ENCODE measurements at regions not wholly inside any gene's neighbourhood (a gene's known extent, or its start where the extent isn't known, plus 50 kb on each side); places are given as distances from the start of the nearest gene placed in this dataset.

DNA sequence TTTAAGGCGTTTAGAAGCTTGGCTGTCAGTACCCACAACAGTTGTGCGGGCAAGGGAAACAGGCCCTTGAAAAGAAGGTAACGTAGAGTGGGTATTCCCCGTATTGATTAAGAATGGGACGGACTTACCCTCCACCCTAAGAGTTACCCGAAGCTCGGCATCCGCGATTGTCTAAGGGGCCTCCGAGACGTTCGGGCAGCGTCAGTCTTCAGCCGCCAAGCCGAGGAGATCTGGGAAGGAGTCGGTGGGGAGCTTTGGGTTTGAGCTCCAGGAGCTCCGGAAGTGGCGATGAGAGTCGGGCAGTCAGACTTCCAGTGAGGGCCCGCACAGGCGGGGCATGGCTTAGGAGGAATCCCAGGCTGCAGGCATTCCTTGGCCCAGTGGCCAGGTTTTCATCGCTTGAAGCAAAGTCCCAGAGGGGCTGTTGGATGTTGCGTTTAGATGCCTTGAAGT lies 748.2 kb upstream of the ADGRB3 start:
- intact Hi-C loops (cut with DNase I; ENCODE audit: low total_unique reads) (no loop called here), in situ Hi-C loops (cut with MboI; ENCODE audit: low pct_ligation_motif_present in 1 of 4, low pct_unique_long_range_greater_than_20kb in 1 of 4, low sequenced_read_pairs in 3 of 4) (no loop called here)
- Histone ChIP-seq H3K9me3 (peaks cover 0 to 3% of the 10 kb centered on the region in 2 donors), H3K27me3 (no peaks in the 10 kb centered on the region), H3K4me3 (no peak overlapping the region), H3K4me1 (no peaks in the 10 kb centered on the region), H3K36me3 (no peaks in the 10 kb centered on the region), H3K27ac (no peak overlapping the region)
- DNase-seq: no peak
- TF ChIP-seq EP300 (IDR thresholded peaks at IDR 0.05; ENCODE audit: low read depth): no peak
- no peak for TF ChIP-seq POLR2AphosphoS5 (IDR thresholded peaks at IDR 0.05)
- 94 to 96% methylated on average over 15 to 23 of the region's 23 CpGs for WGBS, 2 donors (ENCODE audit: low coverage in 1 of 2)

DNA sequence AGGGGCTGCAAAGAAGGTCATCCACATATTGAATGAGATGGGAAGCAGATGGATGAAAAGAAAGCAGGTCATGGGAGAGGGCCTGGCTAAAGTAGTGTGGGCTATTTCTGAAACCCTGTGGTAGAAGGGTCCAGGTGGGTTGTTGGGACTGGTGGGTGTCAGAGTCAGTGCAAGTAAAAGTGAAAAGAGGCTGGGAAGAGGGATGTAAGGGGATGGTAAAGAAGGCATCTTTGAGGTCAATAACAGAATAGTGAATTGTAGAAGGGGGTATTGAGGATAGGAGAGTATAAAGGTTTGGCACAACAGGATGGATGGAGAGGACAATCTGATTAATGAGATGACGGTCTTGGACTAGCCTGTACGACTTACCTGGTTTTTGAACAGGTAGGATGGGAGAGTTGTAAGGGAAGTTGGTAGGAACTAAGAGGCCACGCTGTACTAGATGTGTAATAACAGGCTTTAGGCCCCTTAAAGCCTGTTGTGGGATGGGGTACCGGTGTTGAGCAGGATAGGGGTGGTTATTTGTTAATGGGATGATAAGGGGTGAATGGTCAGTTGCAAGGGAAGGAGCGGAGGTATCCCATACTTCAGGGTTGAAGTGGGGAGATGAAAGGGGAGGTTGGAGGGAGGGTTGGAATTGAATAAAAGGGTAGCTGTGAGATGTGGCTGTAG lies 748.9 kb upstream of the ADGRB3 start:
- peaks cover 0 to 3% of the 10 kb centered on the region in 2 donors for H3K9me3 ChIP-seq

DNA sequence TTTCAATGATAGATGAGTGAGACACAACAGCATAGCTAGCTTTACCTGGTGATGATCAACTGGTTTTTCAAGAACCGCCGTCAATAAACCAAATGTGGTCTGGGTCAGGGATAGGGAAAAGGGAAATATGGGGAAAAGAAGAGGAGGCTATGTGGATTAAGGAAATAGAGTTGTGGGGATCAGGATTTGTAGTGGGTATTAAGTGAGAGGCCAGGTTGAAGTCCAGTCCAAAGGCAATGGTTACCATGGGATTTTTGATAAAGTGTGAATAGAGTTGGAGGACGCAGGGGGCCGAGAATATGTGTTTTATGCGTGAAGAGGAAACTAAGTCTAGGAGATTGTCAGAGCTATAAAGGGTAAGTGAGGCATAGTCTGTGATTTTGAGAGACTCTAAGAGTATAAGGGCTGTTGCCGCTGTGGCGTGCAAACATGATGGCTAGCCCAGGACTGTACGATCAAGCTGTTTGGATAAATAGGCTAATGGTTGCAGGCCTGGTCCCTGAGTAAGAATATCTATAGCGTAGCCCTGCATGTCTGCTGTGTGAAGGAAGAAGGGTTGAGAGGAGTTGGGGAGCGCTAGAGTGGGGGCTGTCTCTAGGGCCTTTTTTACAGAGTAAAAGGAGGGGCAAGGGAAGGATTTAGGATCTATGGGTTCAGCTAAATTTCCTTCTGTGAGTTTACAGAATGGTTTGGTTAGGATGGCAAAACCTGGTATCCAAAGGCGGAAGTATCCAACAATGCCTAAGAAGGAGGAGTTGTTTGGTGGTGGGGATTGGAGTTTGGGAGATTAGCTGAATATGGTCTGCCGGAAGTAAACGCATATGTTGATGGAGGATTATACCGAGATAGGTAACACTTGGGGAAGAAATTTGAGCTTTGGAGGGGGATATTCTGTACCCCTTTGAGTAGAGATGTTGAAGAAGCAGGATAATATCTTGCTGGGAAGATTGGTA lies 749.7 kb upstream of the ADGRB3 start:
- no peaks in the 10 kb centered on the region for H3K27me3 ChIP-seq
- peaks cover 0 to 3% of the 10 kb centered on the region in 2 donors for H3K9me3 ChIP-seq
- in situ Hi-C loops (cut with MboI; ENCODE audit: low pct_ligation_motif_present in 1 of 4, low pct_unique_long_range_greater_than_20kb in 1 of 4, low sequenced_read_pairs in 3 of 4) (no loop called here), intact Hi-C loops (cut with DNase I; ENCODE audit: low total_unique reads) (no loop called here)
- DNase-seq: no peak
- H3K27ac ChIP-seq: no peak overlapping the region
- no peaks in the 10 kb centered on the region for H3K4me1 ChIP-seq
- H3K4me3 ChIP-seq: no peak overlapping the region
- TF ChIP-seq POLR2A (IDR thresholded peaks at IDR 0.05) (no peak), POLR2AphosphoS5 (IDR thresholded peaks at IDR 0.05) (no peak), EP300 (IDR thresholded peaks at IDR 0.05; ENCODE audit: low read depth) (no peak)
- TF ChIP-seq, protein P1, sequence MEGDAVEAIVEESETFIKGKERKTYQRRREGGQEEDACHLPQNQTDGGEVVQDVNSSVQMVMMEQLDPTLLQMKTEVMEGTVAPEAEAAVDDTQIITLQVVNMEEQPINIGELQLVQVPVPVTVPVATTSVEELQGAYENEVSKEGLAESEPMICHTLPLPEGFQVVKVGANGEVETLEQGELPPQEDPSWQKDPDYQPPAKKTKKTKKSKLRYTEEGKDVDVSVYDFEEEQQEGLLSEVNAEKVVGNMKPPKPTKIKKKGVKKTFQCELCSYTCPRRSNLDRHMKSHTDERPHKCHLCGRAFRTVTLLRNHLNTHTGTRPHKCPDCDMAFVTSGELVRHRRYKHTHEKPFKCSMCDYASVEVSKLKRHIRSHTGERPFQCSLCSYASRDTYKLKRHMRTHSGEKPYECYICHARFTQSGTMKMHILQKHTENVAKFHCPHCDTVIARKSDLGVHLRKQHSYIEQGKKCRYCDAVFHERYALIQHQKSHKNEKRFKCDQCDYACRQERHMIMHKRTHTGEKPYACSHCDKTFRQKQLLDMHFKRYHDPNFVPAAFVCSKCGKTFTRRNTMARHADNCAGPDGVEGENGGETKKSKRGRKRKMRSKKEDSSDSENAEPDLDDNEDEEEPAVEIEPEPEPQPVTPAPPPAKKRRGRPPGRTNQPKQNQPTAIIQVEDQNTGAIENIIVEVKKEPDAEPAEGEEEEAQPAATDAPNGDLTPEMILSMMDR (IDR thresholded peaks at IDR 0.05): no peak
- no peaks in the 10 kb centered on the region for H3K36me3 ChIP-seq
- 88 to 90% methylated on average over 6 to 14 of the region's 14 CpGs for WGBS, 2 donors (ENCODE audit: low coverage in 1 of 2)

More for the DNA sequence above, 748.9 kb upstream of the ADGRB3 start:
- in situ Hi-C loops (cut with MboI; ENCODE audit: low pct_ligation_motif_present in 1 of 4, low pct_unique_long_range_greater_than_20kb in 1 of 4, low sequenced_read_pairs in 3 of 4): no loop called here
- WGBS, 2 donors (ENCODE audit: low coverage in 1 of 2): 79 to 80% methylated on average over 5 of the region's 5 CpGs
- intact Hi-C loops (cut with DNase I; ENCODE audit: low total_unique reads): no loop called here
- H3K27me3 ChIP-seq: no peaks in the 10 kb centered on the region
- no peak overlapping the region for H3K4me3 ChIP-seq
- no peak overlapping the region for H3K27ac ChIP-seq
- no peak for TF ChIP-seq EP300 (IDR thresholded peaks at IDR 0.05; ENCODE audit: low read depth)
- no peak for TF ChIP-seq POLR2A (IDR thresholded peaks at IDR 0.05)
- TF ChIP-seq, protein P1 (IDR thresholded peaks at IDR 0.05): no peak
- no peak for TF ChIP-seq POLR2AphosphoS5 (IDR thresholded peaks at IDR 0.05)
- H3K4me1 ChIP-seq: no peaks in the 10 kb centered on the region
- no peaks in the 10 kb centered on the region for H3K36me3 ChIP-seq
- no peak for DNase-seq

DNA sequence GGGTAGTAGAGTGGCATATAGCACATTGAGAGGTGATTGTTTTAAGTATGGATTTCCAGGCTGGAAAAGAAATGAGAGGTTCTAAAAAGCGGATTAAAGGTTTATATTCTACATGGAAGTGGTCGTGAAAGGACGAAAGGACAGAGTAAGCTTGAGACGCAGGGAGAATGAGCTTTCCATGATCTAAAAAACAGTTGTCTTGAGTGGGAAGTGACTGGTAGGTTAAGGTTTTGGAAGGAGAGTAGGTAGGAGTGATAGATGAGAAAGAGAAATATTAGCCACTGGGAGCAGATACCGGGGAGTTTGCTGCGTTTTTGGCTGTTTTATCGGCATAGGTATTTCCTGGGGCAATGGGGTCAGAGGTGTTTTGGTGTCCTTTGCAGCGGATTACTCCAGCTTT lies 750.6 kb upstream of the ADGRB3 start:
- in situ Hi-C loops (cut with MboI; ENCODE audit: low pct_ligation_motif_present in 1 of 4, low pct_unique_long_range_greater_than_20kb in 1 of 4, low sequenced_read_pairs in 3 of 4) (no loop called here), intact Hi-C loops (cut with DNase I; ENCODE audit: low total_unique reads) (no loop called here)
- Histone ChIP-seq H3K4me1 (no peaks in the 10 kb centered on the region), H3K9me3 (peaks cover 0 to 3% of the 10 kb centered on the region in 2 donors), H3K36me3 (no peaks in the 10 kb centered on the region), H3K27ac (no peak overlapping the region), H3K27me3 (no peaks in the 10 kb centered on the region), H3K4me3 (no peak overlapping the region)
- WGBS, 2 donors (ENCODE audit: low coverage in 1 of 2): 83 to 90% methylated on average over 4 to 8 of the region's 8 CpGs
- no peak for DNase-seq
- TF ChIP-seq EP300 (IDR thresholded peaks at IDR 0.05; ENCODE audit: low read depth): no peak
- TF ChIP-seq, protein P1 (IDR thresholded peaks at IDR 0.05): no peak
- no peak for TF ChIP-seq POLR2A (IDR thresholded peaks at IDR 0.05)
- no peak for TF ChIP-seq POLR2AphosphoS5 (IDR thresholded peaks at IDR 0.05)
